Esophagus squamous epithelium (tissue), 4 donors: ENCODE measurements at regions not wholly inside any gene's neighbourhood (a gene's known extent, or its start where the extent isn't known, plus 50 kb on each side); places are given as distances from the start of the nearest gene placed in this dataset.

Source experiments
- CTCF ChIP-seq, 6 experiments: fragments of 450-650 bp in 4 of 6; fragments of 200-600 bp in 2 of 6; sonication (generic) in 2 of 6; IDR thresholded peaks; one replicate each; pipeline ENCODE4 v1.5.1; 2016 to 2019; ENCODE audit warnings: antibody characterized with exemption in 6 of 6, mild to moderate bottlenecking in 4 of 6, moderate library complexity in 4 of 6
- POLR2A ChIP-seq, 4 donors: fragments of 450-650 bp; IDR thresholded peaks; one replicate each; pipeline ENCODE4 v1.6.1; 2017; ENCODE audit warnings: antibody characterized with exemption in 4 of 4, mild to moderate bottlenecking in 4 of 4, moderate library complexity in 3 of 4

GRCh38 chr1:13981142-13981541 is 281.2 kb downstream of the PRDM2 start:
- no peak for TF ChIP-seq POLR2A (IDR thresholded peaks at IDR 0.05)
- no peak for TF ChIP-seq CTCF (IDR thresholded peaks at IDR 0.05)
